HL-60 (cell line): ENCODE measurements at regions not wholly inside any gene's neighbourhood (a gene's known extent, or its start where the extent isn't known, plus 50 kb on each side); places are given as distances from the start of the nearest gene placed in this dataset.

Source experiments
- GABPA ChIP-seq: IDR thresholded peaks from 2 replicates; pipeline ENCODE4 v1.6.1; 2012; ENCODE audit warnings: low read depth
- SPI1 ChIP-seq: IDR thresholded peaks from 2 replicates; pipeline ENCODE4 v1.6.1; 2012; ENCODE audit warnings: low read depth, mild to moderate bottlenecking, borderline replicate concordance
- TF ChIP-seq, protein P1 (sequence below): IDR thresholded peaks from one replicate; pipeline ENCODE4 v1.5.1; 2011; ENCODE audit warnings: low read length, control low read depth, inconsistent platforms; ENCODE audit not compliant: insufficient read depth
- TF ChIP-seq, protein P2 (sequence below): IDR thresholded peaks from 2 replicates; pipeline ENCODE4 v1.6.1; 2012; ENCODE audit warnings: low read depth; ENCODE audit not compliant: insufficient replicate concordance

DNA sequence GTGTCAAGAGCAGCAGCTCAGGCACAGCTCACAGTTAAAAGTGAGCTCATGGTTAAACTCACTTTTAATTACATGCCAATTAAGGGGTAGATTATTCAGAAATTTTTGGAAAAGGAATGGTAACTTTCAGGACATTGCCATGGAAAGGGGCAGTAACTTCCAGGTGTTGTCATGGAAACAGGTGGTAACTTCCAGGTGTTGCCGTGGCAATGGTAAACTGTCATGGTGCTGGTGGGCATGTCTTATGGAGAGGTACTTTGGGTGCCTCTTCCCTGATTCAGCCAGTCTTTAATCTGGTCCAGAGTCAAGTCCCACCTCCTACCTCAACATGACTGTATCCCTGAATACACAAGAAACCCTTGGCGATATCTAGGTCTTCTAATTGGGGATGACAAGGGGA is 223.2 kb upstream of the TAS2R1 start:
- TF ChIP-seq, protein P1, sequence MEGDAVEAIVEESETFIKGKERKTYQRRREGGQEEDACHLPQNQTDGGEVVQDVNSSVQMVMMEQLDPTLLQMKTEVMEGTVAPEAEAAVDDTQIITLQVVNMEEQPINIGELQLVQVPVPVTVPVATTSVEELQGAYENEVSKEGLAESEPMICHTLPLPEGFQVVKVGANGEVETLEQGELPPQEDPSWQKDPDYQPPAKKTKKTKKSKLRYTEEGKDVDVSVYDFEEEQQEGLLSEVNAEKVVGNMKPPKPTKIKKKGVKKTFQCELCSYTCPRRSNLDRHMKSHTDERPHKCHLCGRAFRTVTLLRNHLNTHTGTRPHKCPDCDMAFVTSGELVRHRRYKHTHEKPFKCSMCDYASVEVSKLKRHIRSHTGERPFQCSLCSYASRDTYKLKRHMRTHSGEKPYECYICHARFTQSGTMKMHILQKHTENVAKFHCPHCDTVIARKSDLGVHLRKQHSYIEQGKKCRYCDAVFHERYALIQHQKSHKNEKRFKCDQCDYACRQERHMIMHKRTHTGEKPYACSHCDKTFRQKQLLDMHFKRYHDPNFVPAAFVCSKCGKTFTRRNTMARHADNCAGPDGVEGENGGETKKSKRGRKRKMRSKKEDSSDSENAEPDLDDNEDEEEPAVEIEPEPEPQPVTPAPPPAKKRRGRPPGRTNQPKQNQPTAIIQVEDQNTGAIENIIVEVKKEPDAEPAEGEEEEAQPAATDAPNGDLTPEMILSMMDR: no peak
- TF ChIP-seq GABPA: no peak
- TF ChIP-seq, protein P2, sequence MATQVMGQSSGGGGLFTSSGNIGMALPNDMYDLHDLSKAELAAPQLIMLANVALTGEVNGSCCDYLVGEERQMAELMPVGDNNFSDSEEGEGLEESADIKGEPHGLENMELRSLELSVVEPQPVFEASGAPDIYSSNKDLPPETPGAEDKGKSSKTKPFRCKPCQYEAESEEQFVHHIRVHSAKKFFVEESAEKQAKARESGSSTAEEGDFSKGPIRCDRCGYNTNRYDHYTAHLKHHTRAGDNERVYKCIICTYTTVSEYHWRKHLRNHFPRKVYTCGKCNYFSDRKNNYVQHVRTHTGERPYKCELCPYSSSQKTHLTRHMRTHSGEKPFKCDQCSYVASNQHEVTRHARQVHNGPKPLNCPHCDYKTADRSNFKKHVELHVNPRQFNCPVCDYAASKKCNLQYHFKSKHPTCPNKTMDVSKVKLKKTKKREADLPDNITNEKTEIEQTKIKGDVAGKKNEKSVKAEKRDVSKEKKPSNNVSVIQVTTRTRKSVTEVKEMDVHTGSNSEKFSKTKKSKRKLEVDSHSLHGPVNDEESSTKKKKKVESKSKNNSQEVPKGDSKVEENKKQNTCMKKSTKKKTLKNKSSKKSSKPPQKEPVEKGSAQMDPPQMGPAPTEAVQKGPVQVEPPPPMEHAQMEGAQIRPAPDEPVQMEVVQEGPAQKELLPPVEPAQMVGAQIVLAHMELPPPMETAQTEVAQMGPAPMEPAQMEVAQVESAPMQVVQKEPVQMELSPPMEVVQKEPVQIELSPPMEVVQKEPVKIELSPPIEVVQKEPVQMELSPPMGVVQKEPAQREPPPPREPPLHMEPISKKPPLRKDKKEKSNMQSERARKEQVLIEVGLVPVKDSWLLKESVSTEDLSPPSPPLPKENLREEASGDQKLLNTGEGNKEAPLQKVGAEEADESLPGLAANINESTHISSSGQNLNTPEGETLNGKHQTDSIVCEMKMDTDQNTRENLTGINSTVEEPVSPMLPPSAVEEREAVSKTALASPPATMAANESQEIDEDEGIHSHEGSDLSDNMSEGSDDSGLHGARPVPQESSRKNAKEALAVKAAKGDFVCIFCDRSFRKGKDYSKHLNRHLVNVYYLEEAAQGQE: no peak
- no peak for TF ChIP-seq SPI1
